GM19240 (cell line): ENCODE measurements at regions not wholly inside any gene's neighbourhood (a gene's known extent, or its start where the extent isn't known, plus 50 kb on each side); places are given as distances from the start of the nearest gene placed in this dataset.

Source experiments
- DNase-seq: peaks from one replicate; pipeline ENCODE4 v3.0.0; 2011; ENCODE audit warnings: low spot score; ENCODE audit not compliant: insufficient read length

- DNase-seq, result no peak
Measured at GRCh38 chr11:23023319-23023718, 163.0 kb upstream of the CCDC179 start.

GRCh38 chr11:23041001-23041503 lies 180.8 kb upstream of the CCDC179 start:
- no peak for DNase-seq

GRCh38 chr11:23058656-23059055 lies 198.4 kb upstream of the CCDC179 start:
- DNase-seq, result no peak

- no peak for DNase-seq
Measured at GRCh38 chr11:23063276-23063675, 203.0 kb upstream of the CCDC179 start.

- DNase-seq, result no peak
Measured at GRCh38 chr11:23078289-23078971, 218.2 kb upstream of the CCDC179 start.

GRCh38 chr11:23079382-23079813 lies 219.1 kb upstream of the CCDC179 start:
- no peak for DNase-seq

GRCh38 chr11:23087407-23087806 lies 227.1 kb upstream of the CCDC179 start:
- no peak for DNase-seq

GRCh38 chr11:23090659-23091058 lies 230.4 kb upstream of the CCDC179 start:
- no peak for DNase-seq

- no peak for DNase-seq
Measured at GRCh38 chr11:23095650-23096189, 235.4 kb upstream of the CCDC179 start.

GRCh38 chr11:23097891-23098290 lies 237.6 kb upstream of the CCDC179 start:
- DNase-seq, result no peak

GRCh38 chr11:23099256-23099655 lies 239.0 kb upstream of the CCDC179 start:
- DNase-seq, result no peak

- no peak for DNase-seq
Measured at GRCh38 chr11:23100726-23101125, 240.5 kb upstream of the CCDC179 start.

- DNase-seq, result no peak
Measured at GRCh38 chr11:23103416-23103815, 243.1 kb upstream of the CCDC179 start.

- no peak for DNase-seq
Measured at GRCh38 chr11:23111527-23111926, 251.3 kb upstream of the CCDC179 start.

- no peak for DNase-seq
Measured at GRCh38 chr11:23112390-23112789, 252.1 kb upstream of the CCDC179 start.

- DNase-seq, result peak; percentile 22
Measured at GRCh38 chr11:23112987-23113886, 253.0 kb upstream of the CCDC179 start.

GRCh38 chr11:23113887-23114216 lies 253.6 kb upstream of the CCDC179 start:
- DNase-seq, result no peak

- no peak for DNase-seq
Measured at GRCh38 chr11:23123753-23124152, 263.5 kb upstream of the CCDC179 start.

- no peak for DNase-seq
Measured at GRCh38 chr11:23124249-23124648, 264.0 kb upstream of the CCDC179 start.

GRCh38 chr11:23124996-23125395 lies 264.7 kb upstream of the CCDC179 start:
- no peak for DNase-seq

GRCh38 chr11:23127706-23128105 lies 267.4 kb upstream of the CCDC179 start:
- no peak for DNase-seq

- DNase-seq, result no peak
Measured at GRCh38 chr11:23134627-23135026, 274.4 kb upstream of the CCDC179 start.
